IMR-90 (cell line): ENCODE measurements at regions not wholly inside any gene's neighbourhood (a gene's known extent, or its start where the extent isn't known, plus 50 kb on each side); places are given as distances from the start of the nearest gene placed in this dataset.
A peak's percentile ranks its signal among the peaks of the same experiment; 100 is the strongest.

Source experiments
- ATAC-seq: fragments of 200-7000 bp; cut with Tn5 transposase; 2 replicates; pipeline ENCODE4 v1.9.1; 2020; ENCODE audit warnings: low read depth, mild to moderate bottlenecking, moderate library complexity
- BruUV-seq: library from RNA; stranded (reverse); fragments of 400-500 nt; replicated peaks from 2 replicates; lab custom pipeline; 2021; lab: Mats Ljungman, UMichigan
- CTCF ChIA-PET: fragments of 300-600 bp; formaldehyde crosslinking; extraction: SDS; loops from one replicate; lab custom pipeline; 2021; ENCODE audit warnings: antibody characterized with exemption; lab: Yijun Ruan, JAX
- POLR2A ChIA-PET: fragments of 300-600 bp; sonication (Branson Sonifier 250); formaldehyde crosslinking; loops from one replicate; lab custom pipeline; 2022; ENCODE audit warnings: antibody characterized with exemption; ENCODE audit not compliant: unreplicated experiment; lab: Charles Lee
- DNase-seq: peaks from one replicate; pipeline ENCODE4 v3.0.0; 2013
- H2AFZ ChIP-seq: replicated peaks from 2 replicates; pipeline ENCODE3; 2013; ENCODE audit warnings: low read length, mild to moderate bottlenecking; ENCODE audit not compliant: poor library complexity
- H2AK5ac ChIP-seq: 2 replicates; pipeline ENCODE4 v1.6.1; 2013; ENCODE audit warnings: low read depth, low read length, inconsistent platforms
- H2AK9ac ChIP-seq: replicated peaks from 2 replicates; pipeline ENCODE3; 2013; ENCODE audit warnings: mild to moderate bottlenecking, low read depth, low read length, moderate library complexity; ENCODE audit not compliant: poor library complexity
- H2BK120ac ChIP-seq: 2 replicates; pipeline ENCODE4 v1.6.1; 2013; ENCODE audit warnings: low read depth, low read length, inconsistent platforms
- H2BK15ac ChIP-seq: 3 replicates; pipeline ENCODE4 v1.6.1; 2013; ENCODE audit warnings: low read depth, low read length, inconsistent platforms
- H2BK20ac ChIP-seq: 2 replicates; pipeline ENCODE4 v1.6.1; 2013; ENCODE audit warnings: low read depth, mild to moderate bottlenecking, inconsistent platforms, low read length, moderate library complexity
- H2BK5ac ChIP-seq: 2 replicates; pipeline ENCODE4 v1.6.1; 2013; ENCODE audit warnings: mild to moderate bottlenecking, low read depth, low read length, inconsistent platforms; ENCODE audit not compliant: poor library complexity, severe bottlenecking
- H3K14ac ChIP-seq: replicated peaks from 2 replicates; pipeline ENCODE4 v1.6.1; 2013; ENCODE audit warnings: low read depth, low read length, inconsistent platforms
- H3K18ac ChIP-seq: 2 replicates; pipeline ENCODE4 v1.6.1; 2013; ENCODE audit warnings: low read depth, low read length, control low read depth
- H3K23ac ChIP-seq: 2 replicates; pipeline ENCODE4 v1.6.1; 2013; ENCODE audit warnings: low read depth, low read length, inconsistent platforms
- H3K27ac ChIP-seq: 2 replicates; pipeline ENCODE4 v1.5.1; 2013; ENCODE audit warnings: mild to moderate bottlenecking, control low read depth, low read length; ENCODE audit not compliant: insufficient read depth
- H3K27me3 ChIP-seq: 2 replicates; pipeline ENCODE4 v1.6.1; 2013; ENCODE audit warnings: low read length; ENCODE audit not compliant: control insufficient read depth, insufficient read depth
- H3K36me3 ChIP-seq: 2 replicates; pipeline ENCODE4 v1.6.1; 2013; ENCODE audit warnings: low read length, mixed read lengths; ENCODE audit not compliant: control insufficient read depth, insufficient read depth
- H3K4ac ChIP-seq: 2 replicates; pipeline ENCODE4 v1.6.1; 2013; ENCODE audit warnings: low read depth, low read length, inconsistent platforms
- H3K4me1 ChIP-seq: 2 replicates; pipeline ENCODE4 v1.6.1; 2013; ENCODE audit warnings: low read length, mixed read lengths; ENCODE audit not compliant: control insufficient read depth, insufficient read depth
- H3K4me2 ChIP-seq: 2 replicates; pipeline ENCODE4 v1.6.1; 2013; ENCODE audit warnings: low read depth, mild to moderate bottlenecking, control low read depth, low read length, moderate library complexity
- H3K4me3 ChIP-seq: 2 replicates; pipeline ENCODE4 v1.5.1; 2013; ENCODE audit warnings: low read depth, mild to moderate bottlenecking, control low read depth, low read length, moderate library complexity; ENCODE audit not compliant: insufficient read depth
- H3K56ac ChIP-seq: 2 replicates; pipeline ENCODE4 v1.6.1; 2013; ENCODE audit warnings: low read length, inconsistent platforms; ENCODE audit not compliant: insufficient read depth; ENCODE audit errors: extremely low read depth
- H3K79me1 ChIP-seq, 2 experiments: 2 replicates each; pipeline ENCODE4 v1.6.1; 2013; ENCODE audit warnings: low read length in 2 of 2, inconsistent platforms in 1 of 2, low read depth in 1 of 2
- H3K9ac ChIP-seq: 2 replicates; pipeline ENCODE4 v1.6.1; 2013; ENCODE audit warnings: low read depth, low read length, control low read depth
- H3K9me1 ChIP-seq: 2 replicates; pipeline ENCODE4 v1.6.1; 2013; ENCODE audit warnings: low read length, inconsistent platforms; ENCODE audit not compliant: insufficient read depth
- H3K9me3 ChIP-seq: 2 replicates; pipeline ENCODE4 v1.6.1; 2013; ENCODE audit warnings: low read length; ENCODE audit not compliant: control insufficient read depth, insufficient read depth
- H4K20me1 ChIP-seq: 2 replicates; pipeline ENCODE4 v1.6.1; 2013; ENCODE audit warnings: low read length, inconsistent platforms; ENCODE audit not compliant: insufficient read depth
- H4K5ac ChIP-seq: 2 replicates; pipeline ENCODE4 v1.6.1; 2013; ENCODE audit warnings: mild to moderate bottlenecking, low read depth, low read length, control low read depth
- H4K8ac ChIP-seq, 2 experiments: 2 replicates each; pipeline ENCODE4 v1.6.1; 2013; ENCODE audit warnings: low read depth in 2 of 2, low read length in 2 of 2, control low read depth in 1 of 2, inconsistent platforms in 1 of 2
- H4K91ac ChIP-seq: 2 replicates; pipeline ENCODE4 v1.6.1; 2013; ENCODE audit warnings: low read depth, low read length, inconsistent platforms; ENCODE audit not compliant: insufficient read depth
- BHLHE40 ChIP-seq: fragments of 150-350 bp; IDR thresholded peaks from 2 replicates; pipeline ENCODE4 v1.6.1; 2016; ENCODE audit warnings: mild to moderate bottlenecking, low read depth, low read length
- CEBPB ChIP-seq: IDR thresholded peaks from 2 replicates; pipeline ENCODE4 v1.6.1; 2012; ENCODE audit warnings: low read depth, low read length, improper control_type of control experiment
- CHD1 ChIP-seq: IDR thresholded peaks from 2 replicates; pipeline ENCODE4 v1.6.1; 2012; ENCODE audit warnings: low read depth, low read length, improper control_type of control experiment
- CTCF ChIP-seq: conservative IDR thresholded peaks from 2 replicates; pipeline ENCODE4 v1.5.1; 2012; ENCODE audit warnings: mild to moderate bottlenecking, low read depth, low read length, improper control_type of control experiment
- ELK1 ChIP-seq: fragments of 150-350 bp; IDR thresholded peaks from 2 replicates; pipeline ENCODE4 v1.6.1; 2016; ENCODE audit warnings: low read depth, mild to moderate bottlenecking, low read length, moderate library complexity, borderline replicate concordance
- FOS ChIP-seq: fragments of 150-350 bp; IDR thresholded peaks from 2 replicates; pipeline ENCODE4 v1.6.1; 2016; ENCODE audit warnings: low read depth, low read length
- MAFK ChIP-seq: IDR thresholded peaks from 2 replicates; pipeline ENCODE4 v1.6.1; 2012; ENCODE audit warnings: low read depth, low read length, improper control_type of control experiment
- MAZ ChIP-seq: IDR thresholded peaks from 2 replicates; pipeline ENCODE4 v1.6.1; 2012; ENCODE audit warnings: low read depth, mild to moderate bottlenecking, low read length, improper control_type of control experiment, moderate library complexity, borderline replicate concordance
- MXI1 ChIP-seq: IDR thresholded peaks from 2 replicates; pipeline ENCODE4 v1.6.1; 2012; ENCODE audit warnings: low read depth, mild to moderate bottlenecking, low read length, moderate library complexity, borderline replicate concordance
- NFE2L2 ChIP-seq: fragments of 150-350 bp; IDR thresholded peaks from 2 replicates; pipeline ENCODE4 v1.6.1; 2016; ENCODE audit warnings: low read depth, mild to moderate bottlenecking, low read length
- POLR2A ChIP-seq: IDR thresholded peaks from 2 replicates; pipeline ENCODE4 v1.6.1; 2012; ENCODE audit warnings: mild to moderate bottlenecking, low read depth, low read length
- RAD21 ChIP-seq: IDR thresholded peaks from 2 replicates; pipeline ENCODE4 v1.6.1; 2012; ENCODE audit warnings: low read length, improper control_type of control experiment
- RCOR1 ChIP-seq: IDR thresholded peaks from 2 replicates; pipeline ENCODE4 v1.6.1; 2012; ENCODE audit warnings: mild to moderate bottlenecking, low read length, improper control_type of control experiment; ENCODE audit not compliant: insufficient replicate concordance
- RFX5 ChIP-seq: IDR thresholded peaks from 2 replicates; pipeline ENCODE4 v1.8.0; 2012; ENCODE audit warnings: low read depth, mild to moderate bottlenecking, low read length, moderate library complexity
- SMC3 ChIP-seq: fragments of 150-350 bp; IDR thresholded peaks from 2 replicates; pipeline ENCODE4 v1.6.1; 2016; ENCODE audit warnings: low read depth, mild to moderate bottlenecking, antibody characterized with exemption, low read length, moderate library complexity
- WGBS, 2 experiments: methylation state at CpG; one replicate each; pipeline versions ENCODE4 v1.1.5 to v1.1.7; 2013; ENCODE audit warnings: missing lambda C conversion rate in 2 of 2; ENCODE audit not compliant: insufficient read length in 1 of 2; ENCODE audit errors: extremely low coverage in 2 of 2; 5-methylcytosine and 5-hydroxymethylcytosine counted together
- dilution Hi-C: fragments of 300-500 bp; cut with HindIII; formaldehyde crosslinking; loops from one replicate; pipeline ENCODE4 v1.14.3; 2018; ENCODE audit warnings: low sequenced_read_pairs; ENCODE audit not compliant: unreplicated experiment
- in situ Hi-C: fragments of 300-500 bp; cut with MboI; formaldehyde crosslinking; loops from 3 replicates; pipeline ENCODE4 v1.14.3; 2019; ENCODE audit warnings: low sequenced_read_pairs, inconsistent platforms, mixed read lengths
- intact Hi-C: fragments of 100-400 bp; cut with micrococcal nuclease; formaldehyde crosslinking; loops from 2 replicates; pipeline ENCODE4 v1.10.0; 2022
- TF ChIP-seq, protein P1 (sequence below): fragments of 150-350 bp; IDR thresholded peaks from 2 replicates; pipeline ENCODE4 v1.6.1; 2017; ENCODE audit warnings: mild to moderate bottlenecking, antibody characterized with exemption, low read length, low read depth

DNA sequence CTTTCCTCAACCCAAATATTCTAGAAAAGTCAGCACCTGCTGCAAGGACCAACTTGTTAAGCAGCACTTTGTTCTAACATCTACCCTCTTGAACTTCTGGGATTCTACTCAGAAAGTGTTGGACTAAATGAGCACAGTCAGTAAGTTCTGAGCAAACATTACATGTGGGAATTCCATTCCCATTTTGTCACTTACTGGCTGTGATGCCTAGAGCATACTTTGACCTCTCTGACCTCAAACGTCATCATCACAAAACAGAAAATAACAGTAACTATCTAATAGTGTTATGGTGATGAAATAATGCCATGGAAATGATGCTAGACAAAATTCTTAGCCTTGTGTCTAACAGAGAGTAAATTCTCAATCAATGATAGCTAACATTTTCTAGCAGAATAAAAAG lies 829.4 kb downstream of the EPHA7 start:
- Histone ChIP-seq H3K27ac (no peak overlapping the region), H2AFZ (no peak overlapping the region), H2AK9ac (no peak overlapping the region), H3K4me1 (no peaks in the 10 kb centered on the region), H3K9me1 (no peaks in the 10 kb centered on the region), H3K9ac (no peak overlapping the region), H3K36me3 (no peaks in the 10 kb centered on the region), H2BK20ac (no peak overlapping the region), H4K20me1 (no peaks in the 10 kb centered on the region), H2BK15ac (no peak overlapping the region), H3K4me3 (no peak overlapping the region), H2AK5ac (no peak overlapping the region), H3K4me2 (no peak overlapping the region), H3K56ac (no peak overlapping the region), H3K18ac (no peak overlapping the region), H2BK120ac (no peak overlapping the region), H4K91ac (no peak overlapping the region), H3K4ac (no peak overlapping the region), H3K14ac (no peak overlapping the region), H3K79me1 (no peaks in the 10 kb centered on the region), H4K8ac (no peak overlapping the region), H2BK5ac (no peak overlapping the region), H3K27me3 (no peaks in the 10 kb centered on the region), H4K5ac (no peak overlapping the region), H3K9me3 (no peaks in the 10 kb centered on the region; the same call in 1 of the 2 replicates), H3K23ac (no peak overlapping the region)
- intact Hi-C loops: no loop called here
- dilution Hi-C loops: no loop called here
- TF ChIP-seq, protein P1, sequence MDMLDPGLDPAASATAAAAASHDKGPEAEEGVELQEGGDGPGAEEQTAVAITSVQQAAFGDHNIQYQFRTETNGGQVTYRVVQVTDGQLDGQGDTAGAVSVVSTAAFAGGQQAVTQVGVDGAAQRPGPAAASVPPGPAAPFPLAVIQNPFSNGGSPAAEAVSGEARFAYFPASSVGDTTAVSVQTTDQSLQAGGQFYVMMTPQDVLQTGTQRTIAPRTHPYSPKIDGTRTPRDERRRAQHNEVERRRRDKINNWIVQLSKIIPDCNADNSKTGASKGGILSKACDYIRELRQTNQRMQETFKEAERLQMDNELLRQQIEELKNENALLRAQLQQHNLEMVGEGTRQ: no peak
- no peak for TF ChIP-seq BHLHE40
- TF ChIP-seq RCOR1: no peak
- TF ChIP-seq CTCF: no peak
- TF ChIP-seq NFE2L2: no peak
- no peak for TF ChIP-seq RFX5
- TF ChIP-seq MXI1: no peak
- no peak for TF ChIP-seq SMC3
- no peak for TF ChIP-seq CEBPB
- no peak for TF ChIP-seq RAD21
- no peak for TF ChIP-seq ELK1
- TF ChIP-seq CHD1: no peak
- no peak for TF ChIP-seq POLR2A
- no peak for TF ChIP-seq MAFK
- TF ChIP-seq FOS: no peak
- no peak for TF ChIP-seq MAZ
- ATAC-seq (no peak), DNase-seq (peak; percentile 0)
- no CpG with 5 or more reads among the region's 1 CpG for WGBS, 2 experiments
- POLR2A ChIA-PET: no interaction called here
- in situ Hi-C loops: no loop called here
- BruUV-seq: no TSS peak
- CTCF ChIA-PET: no interaction called here
